ENCODE measurements at regions not wholly inside any gene's neighbourhood (a gene's known extent, or its start where the extent isn't known, plus 50 kb on each side); places are given as distances from the start of the nearest gene placed in this dataset.
"Not testable (repeated sequence)": the region's sequence is repeated elsewhere in the genome, so short reads cannot be mapped to it uniquely, and the experiment has no call there.

GRCh38 chr3:147669077-147669476 lies 259.9 kb downstream of the ZIC1 start:
- DNase-seq = no peak

DNA sequence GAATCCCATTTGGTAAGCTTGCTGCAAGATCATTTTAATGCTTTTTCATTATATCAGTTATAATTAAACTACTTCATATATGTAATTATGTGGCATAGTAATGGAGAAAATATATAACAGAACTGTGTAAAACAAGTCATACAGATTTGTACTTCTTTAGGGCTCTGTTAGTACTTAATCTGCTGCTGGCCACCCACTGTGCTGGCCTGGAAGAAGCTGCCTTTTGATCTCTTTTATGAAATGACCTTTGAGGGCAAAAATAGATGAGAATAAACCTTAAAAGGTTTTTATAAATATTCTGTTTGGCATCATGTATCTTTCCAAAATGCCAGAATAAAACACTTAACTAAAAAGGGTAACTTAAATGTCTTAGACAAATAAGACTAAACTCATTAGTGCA lies 262.9 kb downstream of the ZIC1 start:
- DNase-seq = no peak

DNA sequence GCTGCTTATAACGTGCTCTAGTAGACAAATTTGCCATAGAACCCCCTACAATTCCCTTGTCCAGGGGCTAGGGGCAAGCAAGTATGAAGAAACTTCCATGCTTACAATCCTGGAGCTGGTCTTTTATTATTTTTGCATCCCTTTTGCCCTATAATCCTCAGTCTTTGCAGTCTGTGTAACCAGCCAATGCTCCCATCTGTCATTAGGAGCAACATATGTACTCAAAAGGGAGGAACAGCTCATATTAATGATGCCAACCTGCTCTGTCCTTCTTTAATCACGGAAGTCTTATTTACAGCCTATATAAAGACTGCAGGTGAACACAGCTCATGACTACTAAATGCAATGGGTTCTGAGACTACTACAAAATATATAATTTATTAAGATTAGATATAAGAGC lies 263.3 kb downstream of the ZIC1 start:
- DNase-seq = no peak

- no peak for DNase-seq
Measured at GRCh38 chr3:147675761-147676160, 266.6 kb downstream of the ZIC1 start.

DNA sequence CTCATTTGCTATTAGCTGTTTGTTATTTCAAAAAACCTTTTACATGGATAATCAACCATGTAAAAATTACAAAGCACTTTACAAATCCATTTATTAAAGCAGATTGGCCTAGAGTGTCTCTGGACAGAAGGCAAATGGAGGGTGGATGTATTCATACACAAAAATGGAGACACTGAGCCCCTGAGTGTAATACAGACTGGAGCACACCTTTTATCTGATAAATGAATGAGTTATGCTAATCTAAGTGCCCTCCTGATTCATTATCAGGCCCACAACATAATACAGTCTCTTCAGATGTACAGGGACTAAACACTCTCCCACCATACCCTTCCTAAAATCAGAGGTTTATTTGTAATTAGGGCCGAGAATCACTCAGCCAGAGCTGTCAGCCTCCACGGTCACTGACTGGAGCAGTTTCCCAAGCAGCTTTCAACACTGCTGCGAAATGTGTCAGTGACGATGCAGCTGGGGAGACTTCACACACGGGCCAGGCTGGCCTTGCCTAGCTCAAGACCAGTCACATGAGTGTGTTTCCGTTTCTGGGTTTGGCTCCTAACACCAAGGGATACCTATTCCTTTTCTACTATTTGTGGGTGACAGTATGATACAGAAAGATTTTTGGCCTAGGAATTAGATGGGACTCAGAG lies 271.8 kb downstream of the ZIC1 start:
- DNase-seq = peak in 18 of 51 donors; percentile 0 to 24 (median 4)

GRCh38 chr3:147688868-147689267 lies 279.7 kb downstream of the ZIC1 start:
- DNase-seq = no peak

DNA sequence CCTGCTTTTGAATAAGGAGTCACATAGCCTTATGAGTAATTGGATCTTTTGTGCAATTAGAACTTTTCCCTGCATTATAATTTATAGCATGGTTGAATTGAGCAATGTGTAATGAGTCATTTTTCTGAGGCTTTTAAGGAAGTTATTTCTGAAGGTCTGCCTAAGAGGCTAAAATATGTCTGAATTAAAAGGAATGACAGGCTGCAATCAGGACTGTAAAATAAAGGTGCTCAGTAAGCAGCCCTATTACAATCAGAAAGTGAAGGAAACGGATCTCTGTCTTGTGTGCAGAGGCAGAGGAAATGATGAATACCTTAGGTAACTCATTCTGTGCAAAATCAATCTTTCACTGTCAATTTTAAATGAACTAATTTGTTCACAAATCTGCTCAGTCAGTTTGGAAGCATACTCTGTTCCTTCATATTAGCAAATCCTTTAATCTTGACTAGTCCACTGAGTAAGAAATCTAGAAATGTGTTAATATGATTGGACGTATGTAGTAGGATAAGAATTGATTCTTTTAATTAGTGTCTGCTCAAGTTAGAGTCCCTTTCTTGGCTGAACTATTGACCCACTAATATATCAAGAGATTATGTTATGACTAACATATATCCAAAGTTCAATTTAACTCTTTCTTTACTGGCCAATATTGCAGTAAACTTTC lies 290.1 kb downstream of the ZIC1 start:
- no peak for DNase-seq

- no peak for DNase-seq
Measured at GRCh38 chr3:147701195-147701594, 292.0 kb downstream of the ZIC1 start.

DNA sequence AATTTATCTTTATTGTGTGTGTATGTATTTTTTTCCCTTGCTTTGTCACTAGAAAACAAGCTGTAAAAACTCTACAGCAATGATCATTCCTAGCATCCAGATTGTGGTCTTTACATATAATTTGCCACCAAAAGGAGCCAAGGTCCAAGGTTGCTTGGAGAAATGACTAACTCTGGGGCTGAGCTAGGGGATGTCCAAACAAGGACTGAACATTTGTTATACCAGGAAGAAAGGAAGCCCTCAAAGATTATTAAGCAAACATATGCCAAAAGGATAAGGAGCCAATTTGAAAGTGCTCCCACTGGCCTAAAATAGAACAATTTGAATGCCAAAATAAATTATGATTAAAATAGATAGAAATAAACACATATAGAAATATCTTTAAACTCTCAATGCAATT lies 293.3 kb downstream of the ZIC1 start:
- no peak for DNase-seq

DNA sequence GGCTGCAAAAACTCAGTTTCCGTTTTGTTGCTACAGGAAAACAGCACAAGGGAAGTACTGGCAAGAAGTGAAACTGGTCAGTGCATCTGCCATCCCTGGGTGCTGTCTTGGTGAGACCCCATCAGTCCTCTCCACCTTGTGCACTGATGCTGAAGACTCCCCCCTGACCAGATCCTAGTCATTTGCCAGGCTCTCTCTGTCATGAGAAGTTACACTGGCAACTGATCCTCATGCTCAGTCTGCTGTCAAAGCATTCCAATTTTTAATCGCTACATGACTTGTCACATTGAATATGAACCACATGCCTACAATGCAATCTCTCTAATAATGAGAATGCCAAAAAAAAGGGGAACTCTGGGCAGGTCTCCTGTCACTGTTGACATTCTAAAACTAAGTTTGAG lies 296.5 kb downstream of the ZIC1 start:
- peak in 4 of 51 donors; percentile 1 to 17 (median 4) for DNase-seq

- DNase-seq = not testable (repeated sequence)
Measured at GRCh38 chr3:147710753-147711152, 301.6 kb downstream of the ZIC1 start.

DNA sequence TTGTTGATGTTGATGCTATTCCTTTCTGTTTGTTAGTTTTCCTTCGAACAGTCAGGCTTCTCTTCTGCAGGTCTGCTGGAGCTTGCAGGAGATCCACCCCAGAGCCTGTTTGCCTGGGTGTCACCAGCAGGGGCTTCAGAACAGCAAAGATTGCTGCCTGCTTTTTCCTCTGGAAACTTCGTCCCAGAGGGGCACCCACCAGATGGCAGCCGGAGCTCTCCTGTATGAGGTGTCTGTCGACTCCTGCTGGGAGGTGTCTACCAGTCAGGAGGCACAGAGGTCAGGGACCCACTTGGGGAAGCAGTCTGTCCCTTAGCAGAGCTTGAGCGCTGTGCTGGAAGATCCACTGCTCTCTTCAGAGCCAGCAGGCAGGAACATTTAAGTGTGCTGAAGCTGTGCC lies 303.2 kb downstream of the ZIC1 start:
- no peak for DNase-seq

GRCh38 chr3:147712758-147713157 lies 303.6 kb downstream of the ZIC1 start:
- not testable (repeated sequence) for DNase-seq

GRCh38 chr3:147713234-147714133 lies 304.3 kb downstream of the ZIC1 start:
- no peak for DNase-seq

GRCh38 chr3:147729641-147730040 lies 320.5 kb downstream of the ZIC1 start:
- no peak for DNase-seq

DNA sequence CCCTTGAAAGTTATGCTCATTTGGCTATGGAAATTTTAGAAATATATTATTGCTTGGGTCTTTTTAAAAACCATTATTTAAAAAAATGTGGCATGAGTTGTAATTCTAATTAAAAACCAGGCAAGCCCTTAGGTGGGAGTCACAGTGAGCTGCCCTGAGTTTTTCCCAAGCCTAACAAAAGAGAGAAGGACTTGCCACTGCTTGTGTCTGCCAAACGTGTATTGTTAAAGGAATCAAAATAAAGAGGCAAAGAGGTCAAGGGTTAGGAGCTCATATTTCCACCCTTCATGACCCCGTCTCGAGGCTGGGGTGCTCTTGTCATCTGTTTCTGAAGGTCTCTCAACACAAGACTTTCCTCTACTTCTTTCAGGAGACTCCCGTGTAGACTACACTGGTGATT lies 321.1 kb downstream of the ZIC1 start:
- DNase-seq = no peak

- no peak for DNase-seq
Measured at GRCh38 chr3:147733217-147733616, 324.1 kb downstream of the ZIC1 start.

DNA sequence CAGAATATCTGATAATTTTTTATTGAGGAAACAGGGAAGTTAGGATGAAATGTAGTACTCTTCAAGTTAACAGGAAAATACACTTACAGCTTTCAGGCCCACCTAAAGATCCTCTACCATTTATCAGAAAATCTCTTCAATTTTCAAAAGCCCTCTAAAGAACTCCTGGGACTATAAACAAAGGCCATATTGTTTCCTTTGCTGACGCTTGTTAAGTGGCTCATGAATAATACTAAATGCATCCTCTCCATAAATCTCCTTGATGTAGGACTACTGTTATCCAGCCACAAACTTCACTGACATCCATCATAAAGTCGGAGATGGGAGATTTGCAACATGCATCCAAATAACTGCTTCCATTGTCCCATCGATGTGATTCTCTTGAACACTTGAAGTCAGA lies 326.5 kb downstream of the ZIC1 start:
- DNase-seq = no peak

DNA sequence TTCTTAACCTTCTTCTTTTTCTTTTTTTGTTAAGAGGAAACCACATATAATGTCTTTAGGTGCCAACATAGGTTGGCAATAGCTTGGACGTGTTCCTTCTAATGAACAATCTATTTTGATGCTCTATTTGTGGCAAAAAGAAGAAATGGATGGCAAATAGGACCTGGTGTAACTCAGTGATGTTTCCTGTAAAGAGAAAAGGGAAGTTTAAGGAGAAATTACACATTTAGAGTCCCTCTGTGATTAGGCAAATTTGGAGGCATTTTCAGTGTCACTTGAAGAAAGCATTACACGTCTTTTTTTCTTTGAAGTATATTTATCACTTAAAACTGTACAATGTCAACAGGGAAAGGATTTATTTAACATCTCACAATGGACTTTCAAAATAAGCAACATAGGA lies 327.1 kb downstream of the ZIC1 start:
- no peak for DNase-seq

- DNase-seq = no peak
Measured at GRCh38 chr3:147737376-147737775, 328.2 kb downstream of the ZIC1 start.

- no peak for DNase-seq
Measured at GRCh38 chr3:147740928-147741327, 331.8 kb downstream of the ZIC1 start.

DNA sequence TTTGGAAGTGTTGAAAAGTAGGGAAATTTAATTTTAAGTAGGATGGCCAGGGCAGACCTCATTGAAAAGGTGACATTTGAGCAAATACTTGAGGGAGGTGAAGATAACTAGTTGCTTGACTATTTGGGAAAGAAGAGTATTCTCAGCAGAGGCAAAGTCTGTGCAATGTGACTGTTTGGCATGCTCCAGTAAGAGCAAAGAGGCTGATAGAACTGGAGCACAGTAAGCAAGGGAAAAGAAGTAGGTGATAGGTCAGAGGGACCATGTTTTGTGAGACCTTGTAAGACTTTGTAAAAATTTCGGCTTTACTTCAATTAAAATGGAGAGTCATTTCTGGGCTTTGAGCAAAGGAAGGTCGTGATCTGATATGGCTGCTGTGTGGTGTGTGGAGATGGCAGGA lies 335.8 kb downstream of the ZIC1 start:
- no peak for DNase-seq

DNA sequence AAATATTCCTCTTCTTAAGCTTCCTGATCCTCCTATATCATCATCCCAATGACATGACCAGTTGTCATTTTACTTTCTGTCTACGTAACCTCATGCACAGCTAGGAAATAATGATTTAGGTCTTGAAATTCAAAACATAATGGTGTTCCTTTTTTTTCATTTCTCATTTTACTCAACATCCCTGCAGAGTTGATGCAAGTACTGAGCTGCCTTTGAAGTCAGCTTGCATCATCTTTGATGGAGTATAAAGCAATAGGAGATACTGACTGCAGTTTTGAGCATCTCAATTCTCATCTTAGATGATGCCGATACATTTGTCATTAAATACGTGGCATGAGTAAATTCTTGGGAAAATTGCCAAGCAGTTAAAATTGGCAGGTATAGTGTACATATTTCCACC lies 346.1 kb downstream of the ZIC1 start:
- DNase-seq = no peak
